Loucy (cell line): ENCODE measurements at regions not wholly inside any gene's neighbourhood (a gene's known extent, or its start where the extent isn't known, plus 50 kb on each side); places are given as distances from the start of the nearest gene placed in this dataset.

Experiments
- H2AFZ ChIP-seq: fragments of 200-600 bp; sonication (generic); 2 replicates; pipeline ENCODE4 v1.6.0; 2016; ENCODE audit warnings: antibody characterized with exemption, mild to moderate bottlenecking, low read length, moderate library complexity
- H3F3A ChIP-seq: fragments of 200-600 bp; 2 replicates; pipeline ENCODE4 v1.6.0; 2016; ENCODE audit warnings: antibody characterized with exemption, low read depth, mild to moderate bottlenecking
- H3K27me3 ChIP-seq: fragments of 200-600 bp; sonication (generic); 2 replicates; pipeline ENCODE4 v1.6.1; 2014; ENCODE audit warnings: low read length, mild to moderate bottlenecking; ENCODE audit not compliant: insufficient read depth, poor library complexity, severe bottlenecking
- H3K36me3 ChIP-seq: fragments of 200-600 bp; sonication (generic); 2 replicates; pipeline ENCODE4 v1.6.1; 2016; ENCODE audit warnings: low read length; ENCODE audit not compliant: insufficient read depth
- H3K4me1 ChIP-seq: fragments of 200-600 bp; sonication (generic); 2 replicates; pipeline ENCODE4 v1.5.1; 2014; ENCODE audit warnings: low read length, mild to moderate bottlenecking; ENCODE audit not compliant: insufficient read depth, poor library complexity, severe bottlenecking
- H3K4me2 ChIP-seq: fragments of 200-600 bp; sonication (generic); 2 replicates; pipeline ENCODE4 v1.6.0; 2014; ENCODE audit warnings: antibody characterized with exemption, low read length, low read depth, mild to moderate bottlenecking; ENCODE audit not compliant: poor library complexity, severe bottlenecking
- H3K4me3 ChIP-seq: fragments of 200-600 bp; sonication (generic); 2 replicates; pipeline ENCODE4 v1.5.1; 2014; ENCODE audit warnings: low read length, mild to moderate bottlenecking, mixed read lengths; ENCODE audit not compliant: poor library complexity, severe bottlenecking
- H3K79me2 ChIP-seq: fragments of 200-600 bp; sonication (generic); 2 replicates; pipeline ENCODE4 v1.6.1; 2014; ENCODE audit warnings: low read length; ENCODE audit not compliant: insufficient read depth
- H3K9ac ChIP-seq: fragments of 200-600 bp; sonication (generic); 2 replicates; pipeline ENCODE4 v1.6.0; 2014; ENCODE audit warnings: mild to moderate bottlenecking, low read depth, low read length, moderate library complexity; ENCODE audit not compliant: poor library complexity, severe bottlenecking
- H3K9me2 ChIP-seq: fragments of 200-600 bp; sonication (generic); replicated peaks from 2 replicates; pipeline ENCODE4 v1.6.1; 2016; ENCODE audit warnings: low read depth, low read length, mixed read lengths
- H3K9me3 ChIP-seq: fragments of 200-600 bp; sonication (generic); 2 replicates; pipeline ENCODE4 v1.6.1; 2014; ENCODE audit warnings: mild to moderate bottlenecking, antibody characterized with exemption, low read length, low read depth; ENCODE audit not compliant: insufficient read depth
- H4K20me1 ChIP-seq: fragments of 200-600 bp; sonication (generic); 2 replicates; pipeline ENCODE4 v1.6.0; 2014; ENCODE audit warnings: antibody characterized with exemption, low read length, mild to moderate bottlenecking; ENCODE audit not compliant: insufficient read depth, poor library complexity, severe bottlenecking
- EZH2phosphoT487 ChIP-seq: fragments of 200-600 bp; IDR thresholded peaks from 2 replicates; pipeline ENCODE4 v1.6.1; 2018; ENCODE audit warnings: antibody characterized with exemption, mild to moderate bottlenecking, moderate library complexity, borderline replicate concordance
- TF ChIP-seq, protein P1 (sequence below): fragments of 200-600 bp; sonication (generic); conservative IDR thresholded peaks from 2 replicates; pipeline ENCODE4 v1.5.1; 2014; ENCODE audit warnings: mild to moderate bottlenecking, antibody characterized with exemption, low read length

DNA sequence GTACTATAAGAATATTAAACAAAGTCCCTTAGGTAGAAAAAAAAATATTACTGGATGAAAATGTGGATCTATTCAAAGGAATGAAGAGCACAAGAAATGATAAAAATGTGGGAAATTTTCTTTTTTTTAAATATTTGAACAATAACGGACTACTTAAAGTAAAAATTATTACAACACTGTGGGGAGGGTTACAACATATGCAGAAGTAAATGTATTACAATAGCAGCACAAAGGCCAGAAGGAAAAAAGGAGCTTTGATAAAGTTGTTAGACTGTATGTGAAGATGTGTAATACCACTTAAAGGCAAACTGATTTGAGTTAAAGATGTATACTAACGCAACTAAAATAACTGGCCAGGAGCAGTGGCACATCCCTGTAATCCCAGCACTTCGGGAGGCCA, 427.1 kb downstream of the SHQ1 start:
- no peaks in the 10 kb centered on the region for H3K9me2 ChIP-seq
- H4K20me1 ChIP-seq = peaks cover 98% of the 10 kb centered on the region
- no peaks in the 10 kb centered on the region for H3F3A ChIP-seq
- H2AFZ ChIP-seq = no peak overlapping the region
- no peaks in the 10 kb centered on the region for H3K27me3 ChIP-seq
- H3K79me2 ChIP-seq = peaks cover 100% of the 10 kb centered on the region
- peaks cover 26% of the 10 kb centered on the region for H3K4me1 ChIP-seq
- no peak overlapping the region for H3K4me2 ChIP-seq
- H3K9ac ChIP-seq = no peak overlapping the region
- H3K4me3 ChIP-seq = no peak overlapping the region
- H3K9me3 ChIP-seq = peaks cover 7% of the 10 kb centered on the region; the same call in 1 of the 2 replicates
- peaks cover 10% of the 10 kb centered on the region; the same call in 1 of the 2 replicates for H3K36me3 ChIP-seq
- no peak for TF ChIP-seq EZH2phosphoT487
- TF ChIP-seq, protein P1, sequence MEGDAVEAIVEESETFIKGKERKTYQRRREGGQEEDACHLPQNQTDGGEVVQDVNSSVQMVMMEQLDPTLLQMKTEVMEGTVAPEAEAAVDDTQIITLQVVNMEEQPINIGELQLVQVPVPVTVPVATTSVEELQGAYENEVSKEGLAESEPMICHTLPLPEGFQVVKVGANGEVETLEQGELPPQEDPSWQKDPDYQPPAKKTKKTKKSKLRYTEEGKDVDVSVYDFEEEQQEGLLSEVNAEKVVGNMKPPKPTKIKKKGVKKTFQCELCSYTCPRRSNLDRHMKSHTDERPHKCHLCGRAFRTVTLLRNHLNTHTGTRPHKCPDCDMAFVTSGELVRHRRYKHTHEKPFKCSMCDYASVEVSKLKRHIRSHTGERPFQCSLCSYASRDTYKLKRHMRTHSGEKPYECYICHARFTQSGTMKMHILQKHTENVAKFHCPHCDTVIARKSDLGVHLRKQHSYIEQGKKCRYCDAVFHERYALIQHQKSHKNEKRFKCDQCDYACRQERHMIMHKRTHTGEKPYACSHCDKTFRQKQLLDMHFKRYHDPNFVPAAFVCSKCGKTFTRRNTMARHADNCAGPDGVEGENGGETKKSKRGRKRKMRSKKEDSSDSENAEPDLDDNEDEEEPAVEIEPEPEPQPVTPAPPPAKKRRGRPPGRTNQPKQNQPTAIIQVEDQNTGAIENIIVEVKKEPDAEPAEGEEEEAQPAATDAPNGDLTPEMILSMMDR = no peak

- no peak overlapping the region for H3K9ac ChIP-seq
- peaks cover 100% of the 10 kb centered on the region for H3K79me2 ChIP-seq
- peaks cover 7% of the 10 kb centered on the region; the same call in 1 of the 2 replicates for H3K9me3 ChIP-seq
- TF ChIP-seq, protein P1 = no peak
- no peak for TF ChIP-seq EZH2phosphoT487
- H3K9me2 ChIP-seq = no peaks in the 10 kb centered on the region
- no peak overlapping the region for H3K4me3 ChIP-seq
- H4K20me1 ChIP-seq = peaks cover 98% of the 10 kb centered on the region
- peaks cover 9% of the 10 kb centered on the region for H3K4me1 ChIP-seq
- no peaks in the 10 kb centered on the region for H3K27me3 ChIP-seq
- H3F3A ChIP-seq = no peaks in the 10 kb centered on the region
- no peak overlapping the region for H2AFZ ChIP-seq
- H3K4me2 ChIP-seq = no peak overlapping the region
- peaks cover 10% of the 10 kb centered on the region; the same call in 1 of the 2 replicates for H3K36me3 ChIP-seq
Measured at GRCh38 chr3:72418856-72419255, 429.4 kb downstream of the SHQ1 start.

DNA sequence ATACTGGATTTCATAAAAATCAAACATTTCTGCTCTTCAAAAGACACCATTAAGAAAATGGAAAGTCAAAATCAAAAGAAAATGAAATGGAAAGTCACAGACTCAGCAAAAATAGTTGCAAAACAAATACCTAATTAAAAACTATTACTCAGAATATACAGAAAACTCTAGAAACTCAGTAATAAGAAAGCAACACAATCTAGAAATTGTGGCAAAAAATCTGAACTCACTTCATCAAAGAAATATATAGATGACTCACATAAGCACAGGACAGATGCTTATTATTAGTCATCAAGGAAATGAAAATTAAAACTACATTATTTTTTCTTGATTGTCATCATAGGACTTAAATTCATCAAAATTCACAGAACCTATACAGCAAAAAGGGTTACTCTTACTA, 430.0 kb downstream of the SHQ1 start:
- Histone ChIP-seq H3K4me3 (no peak overlapping the region), H3K36me3 (peaks cover 10% of the 10 kb centered on the region; the same call in 1 of the 2 replicates), H2AFZ (no peak overlapping the region), H3K27me3 (no peaks in the 10 kb centered on the region), H3K4me2 (no peak overlapping the region), H3F3A (no peaks in the 10 kb centered on the region), H3K79me2 (peaks cover 100% of the 10 kb centered on the region), H3K9me2 (no peaks in the 10 kb centered on the region), H4K20me1 (peaks cover 98% of the 10 kb centered on the region), H3K9me3 (peaks cover 7% of the 10 kb centered on the region; the same call in 1 of the 2 replicates), H3K4me1 (peaks cover 9% of the 10 kb centered on the region), H3K9ac (no peak overlapping the region)
- TF ChIP-seq, protein P1 = no peak
- TF ChIP-seq EZH2phosphoT487 = no peak
